ENCODE measurements at regions not wholly inside any gene's neighbourhood (a gene's known extent, or its start where the extent isn't known, plus 50 kb on each side); places are given as distances from the start of the nearest gene placed in this dataset.

DNA sequence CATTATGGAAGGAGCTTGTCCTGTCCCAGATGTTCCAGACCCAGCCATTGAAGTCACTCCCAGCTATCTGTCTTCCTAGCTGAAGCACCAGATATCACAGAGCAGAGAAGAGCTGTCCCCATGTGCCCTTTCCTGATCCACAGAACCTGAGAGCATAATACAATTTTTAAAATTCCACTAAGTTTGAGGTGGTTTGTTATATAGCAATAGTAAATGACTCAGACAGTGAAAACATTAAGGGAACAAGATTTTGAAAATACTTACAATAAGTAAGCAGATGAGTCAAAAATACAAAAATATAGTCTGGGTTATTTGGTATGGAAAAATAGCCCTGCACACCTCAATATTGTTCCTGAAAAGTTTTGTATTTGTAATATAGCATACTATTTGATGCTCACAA lies 85.8 kb upstream of the GLS start:
- TF ChIP-seq, protein P1, sequence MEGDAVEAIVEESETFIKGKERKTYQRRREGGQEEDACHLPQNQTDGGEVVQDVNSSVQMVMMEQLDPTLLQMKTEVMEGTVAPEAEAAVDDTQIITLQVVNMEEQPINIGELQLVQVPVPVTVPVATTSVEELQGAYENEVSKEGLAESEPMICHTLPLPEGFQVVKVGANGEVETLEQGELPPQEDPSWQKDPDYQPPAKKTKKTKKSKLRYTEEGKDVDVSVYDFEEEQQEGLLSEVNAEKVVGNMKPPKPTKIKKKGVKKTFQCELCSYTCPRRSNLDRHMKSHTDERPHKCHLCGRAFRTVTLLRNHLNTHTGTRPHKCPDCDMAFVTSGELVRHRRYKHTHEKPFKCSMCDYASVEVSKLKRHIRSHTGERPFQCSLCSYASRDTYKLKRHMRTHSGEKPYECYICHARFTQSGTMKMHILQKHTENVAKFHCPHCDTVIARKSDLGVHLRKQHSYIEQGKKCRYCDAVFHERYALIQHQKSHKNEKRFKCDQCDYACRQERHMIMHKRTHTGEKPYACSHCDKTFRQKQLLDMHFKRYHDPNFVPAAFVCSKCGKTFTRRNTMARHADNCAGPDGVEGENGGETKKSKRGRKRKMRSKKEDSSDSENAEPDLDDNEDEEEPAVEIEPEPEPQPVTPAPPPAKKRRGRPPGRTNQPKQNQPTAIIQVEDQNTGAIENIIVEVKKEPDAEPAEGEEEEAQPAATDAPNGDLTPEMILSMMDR (IDR thresholded peaks at IDR 0.05), result no peak
- in situ Hi-C loops (cut with MboI; ENCODE audit: low pct_ligation_motif_present in 1 of 4, low pct_unique_long_range_greater_than_20kb in 1 of 4, low sequenced_read_pairs in 3 of 4), result loop anchor here in 1 of 4 donors (25.0 kb wide), 1 partner anchor 368 kb away; the partner anchor contains the start of gene STAT4

DNA sequence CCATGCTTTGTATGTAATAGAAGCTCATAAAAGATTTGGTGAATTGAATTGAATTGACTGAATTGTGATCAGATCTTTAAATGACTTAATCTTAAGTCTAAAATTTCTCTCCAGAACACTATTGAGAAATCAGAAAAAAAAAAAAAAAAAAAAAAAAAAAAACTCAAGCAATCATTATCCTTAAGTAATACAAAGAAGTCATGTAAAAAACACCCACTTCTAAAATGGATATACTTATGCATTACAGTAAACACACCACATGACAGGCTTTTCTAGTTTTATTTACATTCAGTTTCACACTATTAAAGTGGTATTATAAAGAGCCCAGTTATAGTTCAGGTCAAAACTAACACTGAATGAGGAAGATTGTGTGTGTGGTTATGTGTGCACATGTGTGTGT lies 84.9 kb upstream of the GLS start:
- intact Hi-C loops (cut with DNase I; ENCODE audit: low total_unique reads) (no loop called here), in situ Hi-C loops (cut with MboI; ENCODE audit: low pct_ligation_motif_present in 1 of 4, low pct_unique_long_range_greater_than_20kb in 1 of 4, low sequenced_read_pairs in 3 of 4) (loop anchor here in 1 of 4 donors (25.0 kb wide), 1 partner anchor 367 kb away; the partner anchor contains the start of gene STAT4)
- H3K27ac ChIP-seq, result no peak overlapping the region
- TF ChIP-seq EP300 (IDR thresholded peaks at IDR 0.05; ENCODE audit: low read depth) (no peak), POLR2A (IDR thresholded peaks at IDR 0.05) (no peak), POLR2AphosphoS5 (IDR thresholded peaks at IDR 0.05) (no peak)
- TF ChIP-seq, protein P1 (IDR thresholded peaks at IDR 0.05), result no peak
- no peak for DNase-seq
- no peaks in the 10 kb centered on the region for H3K36me3 ChIP-seq
- H3K9me3 ChIP-seq, result no peaks in the 10 kb centered on the region
- H3K4me1 ChIP-seq, result peaks cover 0 to 8% (median 3%) of the 10 kb centered on the region in 4 donors
- H3K4me3 ChIP-seq, result no peak overlapping the region
- H3K27me3 ChIP-seq, result no peaks in the 10 kb centered on the region

More for the DNA sequence above, 85.8 kb upstream of the GLS start:
- intact Hi-C loops (cut with DNase I; ENCODE audit: low total_unique reads), result no loop called here
- Histone ChIP-seq H3K27ac (no peak overlapping the region), H3K4me1 (peaks cover 0 to 8% (median 3%) of the 10 kb centered on the region in 4 donors), H3K36me3 (no peaks in the 10 kb centered on the region), H3K27me3 (no peaks in the 10 kb centered on the region), H3K9me3 (no peaks in the 10 kb centered on the region), H3K4me3 (no peak overlapping the region)
- no peak for DNase-seq

DNA sequence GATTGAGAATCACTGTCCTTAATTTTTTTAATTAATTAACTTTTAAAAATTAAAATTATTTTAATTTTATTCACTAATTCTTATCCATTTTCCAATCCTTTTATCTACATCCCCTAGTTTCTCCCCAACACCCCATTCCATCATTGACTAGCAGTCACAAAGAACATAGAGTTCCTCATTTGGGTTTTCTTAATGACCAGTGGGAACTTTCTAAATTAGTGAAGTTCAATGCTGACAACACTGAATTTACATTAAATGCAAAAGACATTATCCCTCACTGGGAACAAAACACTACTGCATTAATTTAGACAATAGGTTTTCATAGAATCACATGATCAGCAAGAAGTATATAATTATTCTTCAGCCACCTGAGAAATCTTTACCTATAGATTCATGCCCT lies 80.6 kb upstream of the GLS start:
- Histone ChIP-seq H3K27ac (no peak overlapping the region), H3K27me3 (no peaks in the 10 kb centered on the region), H3K4me1 (no peaks in the 10 kb centered on the region), H3K36me3 (no peaks in the 10 kb centered on the region), H3K9me3 (no peaks in the 10 kb centered on the region), H3K4me3 (no peak overlapping the region)
- intact Hi-C loops (cut with DNase I; ENCODE audit: low total_unique reads) (no loop called here), in situ Hi-C loops (cut with MboI; ENCODE audit: low pct_ligation_motif_present in 1 of 4, low pct_unique_long_range_greater_than_20kb in 1 of 4, low sequenced_read_pairs in 3 of 4) (loop anchor here in 2 of 4 donors (25.0 kb wide), 2 partner anchors 362 to 413 kb away; partner anchors contain the start of gene STAT4 (in 1 of the 2))
- TF ChIP-seq POLR2A (IDR thresholded peaks at IDR 0.05) (no peak), POLR2AphosphoS5 (IDR thresholded peaks at IDR 0.05) (no peak)
- DNase-seq, result no peak

DNA sequence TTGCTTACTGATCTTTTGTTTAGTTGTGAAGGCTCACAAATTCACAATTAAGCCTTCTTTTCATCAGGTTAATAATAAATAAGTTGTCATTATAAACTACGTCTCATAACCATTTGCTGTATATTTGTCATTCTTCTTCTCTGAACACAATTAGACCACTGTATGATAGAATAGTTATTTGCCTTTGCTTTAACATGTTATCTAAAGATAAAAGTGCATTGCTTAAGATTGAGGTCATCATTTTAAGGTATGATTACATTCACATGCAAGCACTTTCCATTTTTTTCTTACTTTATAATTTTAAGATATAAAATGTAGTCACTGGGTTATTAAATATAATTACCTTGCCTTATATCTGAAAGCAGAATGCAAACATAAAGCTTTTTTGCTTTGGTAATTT lies 80.1 kb upstream of the GLS start:
- no peaks in the 10 kb centered on the region for H3K36me3 ChIP-seq
- in situ Hi-C loops (cut with MboI; ENCODE audit: low pct_ligation_motif_present in 1 of 4, low pct_unique_long_range_greater_than_20kb in 1 of 4, low sequenced_read_pairs in 3 of 4), result loop anchor here in 1 of 4 donors (25.0 kb wide), 1 partner anchor 413 kb away; no protein-coding TSS in a partner anchor
- H3K9me3 ChIP-seq, result no peaks in the 10 kb centered on the region
- H3K27ac ChIP-seq, result no peak overlapping the region
- 50 to 60% methylated on average over 1 of the region's 1 CpG for WGBS, 2 donors (ENCODE audit: low coverage in 1 of 2)
- H3K27me3 ChIP-seq, result no peaks in the 10 kb centered on the region
- no peak overlapping the region for H3K4me3 ChIP-seq
- no peaks in the 10 kb centered on the region for H3K4me1 ChIP-seq
- TF ChIP-seq, protein P1 (IDR thresholded peaks at IDR 0.05), result no peak
- TF ChIP-seq EP300 (IDR thresholded peaks at IDR 0.05; ENCODE audit: low read depth) (no peak), POLR2AphosphoS5 (IDR thresholded peaks at IDR 0.05) (no peak), POLR2A (IDR thresholded peaks at IDR 0.05) (no peak)
- DNase-seq, result no peak
- intact Hi-C loops (cut with DNase I; ENCODE audit: low total_unique reads), result no loop called here

DNA sequence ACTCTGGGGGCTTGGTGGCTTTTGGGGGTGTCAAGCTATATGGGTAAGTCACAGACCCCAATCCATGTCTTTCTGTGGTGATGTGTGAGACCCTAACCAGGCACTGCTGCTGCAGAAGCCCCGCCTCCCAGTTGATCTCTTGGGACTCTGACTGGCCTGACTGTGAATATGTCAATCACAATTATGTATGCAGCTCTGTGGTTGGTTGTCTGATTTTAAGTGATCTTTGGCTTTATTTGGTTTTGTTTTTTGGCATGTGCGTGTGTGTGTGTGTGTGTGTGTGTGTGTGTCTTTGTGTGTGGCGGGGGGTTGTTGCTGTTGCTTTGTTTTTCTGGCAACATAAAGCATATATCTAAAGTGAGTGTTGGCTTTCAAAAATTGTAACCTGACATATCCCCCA lies 78.5 kb upstream of the GLS start:
- Histone ChIP-seq H3K27me3 (no peaks in the 10 kb centered on the region), H3K36me3 (no peaks in the 10 kb centered on the region), H3K9me3 (no peaks in the 10 kb centered on the region), H3K27ac (no peak overlapping the region), H3K4me1 (no peaks in the 10 kb centered on the region), H3K4me3 (no peak overlapping the region)
- in situ Hi-C loops (cut with MboI; ENCODE audit: low pct_ligation_motif_present in 1 of 4, low pct_unique_long_range_greater_than_20kb in 1 of 4, low sequenced_read_pairs in 3 of 4), result loop anchor here in 1 of 4 donors (25.0 kb wide), 1 partner anchor 415 kb away; no protein-coding TSS in a partner anchor
- no peak for DNase-seq
- 90 to 96% methylated on average over 1 to 3 of the region's 3 CpGs for WGBS, 2 donors (ENCODE audit: low coverage in 1 of 2)
- intact Hi-C loops (cut with DNase I; ENCODE audit: low total_unique reads), result no loop called here
- TF ChIP-seq EP300 (IDR thresholded peaks at IDR 0.05; ENCODE audit: low read depth) (no peak), POLR2A (IDR thresholded peaks at IDR 0.05) (no peak), POLR2AphosphoS5 (IDR thresholded peaks at IDR 0.05) (no peak)
- TF ChIP-seq, protein P1 (IDR thresholded peaks at IDR 0.05), result no peak

Data from transverse colon (tissue), 4 donors.